ENCODE measurements at regions not wholly inside any gene's neighbourhood (a gene's known extent, or its start where the extent isn't known, plus 50 kb on each side); places are given as distances from the start of the nearest gene placed in this dataset.

DNA sequence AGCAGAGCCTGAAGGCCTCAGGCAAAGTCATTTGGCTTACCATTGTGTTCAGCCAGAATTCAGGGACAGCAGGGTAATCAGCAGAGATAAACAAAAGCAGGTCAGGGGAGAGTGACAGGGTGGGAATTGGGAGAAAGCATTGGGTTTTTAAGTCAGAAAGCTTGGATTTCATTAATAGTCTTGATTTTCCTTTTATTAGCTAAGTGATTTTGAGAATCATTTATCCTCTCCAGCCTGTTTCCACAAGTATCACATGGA lies 410.1 kb downstream of the HNRNPD start:
- TF ChIP-seq, protein P1, sequence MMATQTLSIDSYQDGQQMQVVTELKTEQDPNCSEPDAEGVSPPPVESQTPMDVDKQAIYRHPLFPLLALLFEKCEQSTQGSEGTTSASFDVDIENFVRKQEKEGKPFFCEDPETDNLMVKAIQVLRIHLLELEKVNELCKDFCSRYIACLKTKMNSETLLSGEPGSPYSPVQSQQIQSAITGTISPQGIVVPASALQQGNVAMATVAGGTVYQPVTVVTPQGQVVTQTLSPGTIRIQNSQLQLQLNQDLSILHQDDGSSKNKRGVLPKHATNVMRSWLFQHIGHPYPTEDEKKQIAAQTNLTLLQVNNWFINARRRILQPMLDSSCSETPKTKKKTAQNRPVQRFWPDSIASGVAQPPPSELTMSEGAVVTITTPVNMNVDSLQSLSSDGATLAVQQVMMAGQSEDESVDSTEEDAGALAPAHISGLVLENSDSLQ (IDR thresholded peaks at IDR 0.05) = no peak
- TF ChIP-seq SP1 (IDR thresholded peaks at IDR 0.05) (no peak), ARNT (IDR thresholded peaks at IDR 0.05) (no peak)

All from HEK293T (cell line).